ENCODE measurements at regions not wholly inside any gene's neighbourhood (a gene's known extent, or its start where the extent isn't known, plus 50 kb on each side); places are given as distances from the start of the nearest gene placed in this dataset.
"Not testable (repeated sequence)": the region's sequence is repeated elsewhere in the genome, so short reads cannot be mapped to it uniquely, and the experiment has no call there.

DNA sequence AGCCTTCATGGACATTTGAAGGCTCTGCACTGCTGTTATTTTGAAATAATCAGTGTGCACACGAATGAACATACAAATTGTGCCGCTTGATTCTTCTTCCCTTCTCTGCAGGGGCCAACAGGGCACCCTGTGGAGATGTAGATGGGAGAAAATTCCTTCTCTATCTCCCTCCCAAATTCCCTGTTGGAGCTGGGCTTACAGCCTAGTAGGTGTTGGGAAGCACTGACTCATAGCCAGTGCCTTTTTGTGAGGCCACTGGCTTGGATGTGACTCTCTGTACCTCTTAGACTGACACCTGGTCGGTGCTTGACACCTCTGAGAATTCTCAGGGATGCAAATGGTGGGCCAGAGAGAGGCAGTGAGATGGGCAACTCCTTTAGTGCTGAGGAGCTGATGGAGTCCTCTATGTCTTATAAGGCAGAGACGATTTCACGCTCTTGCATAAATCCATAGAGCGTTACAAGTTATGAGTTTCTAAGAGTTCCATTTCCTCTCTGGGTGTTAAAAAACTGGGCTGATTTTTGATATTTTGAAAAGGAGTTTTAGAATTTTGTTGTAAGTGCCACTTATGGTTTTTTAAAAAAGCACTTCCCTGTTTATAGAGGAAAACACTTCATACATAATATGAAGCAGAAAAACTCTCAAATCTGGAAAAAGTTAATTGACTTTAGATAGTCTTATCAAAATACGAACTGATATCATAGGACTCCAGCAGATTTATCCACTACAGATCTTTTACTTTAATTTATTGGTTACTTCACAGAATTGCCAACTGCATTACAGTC is 89.8 kb upstream of the MAP3K7 start:
- no peak for DNase-seq (ENCODE audit: low spot score)
- TF ChIP-seq, protein P1, sequence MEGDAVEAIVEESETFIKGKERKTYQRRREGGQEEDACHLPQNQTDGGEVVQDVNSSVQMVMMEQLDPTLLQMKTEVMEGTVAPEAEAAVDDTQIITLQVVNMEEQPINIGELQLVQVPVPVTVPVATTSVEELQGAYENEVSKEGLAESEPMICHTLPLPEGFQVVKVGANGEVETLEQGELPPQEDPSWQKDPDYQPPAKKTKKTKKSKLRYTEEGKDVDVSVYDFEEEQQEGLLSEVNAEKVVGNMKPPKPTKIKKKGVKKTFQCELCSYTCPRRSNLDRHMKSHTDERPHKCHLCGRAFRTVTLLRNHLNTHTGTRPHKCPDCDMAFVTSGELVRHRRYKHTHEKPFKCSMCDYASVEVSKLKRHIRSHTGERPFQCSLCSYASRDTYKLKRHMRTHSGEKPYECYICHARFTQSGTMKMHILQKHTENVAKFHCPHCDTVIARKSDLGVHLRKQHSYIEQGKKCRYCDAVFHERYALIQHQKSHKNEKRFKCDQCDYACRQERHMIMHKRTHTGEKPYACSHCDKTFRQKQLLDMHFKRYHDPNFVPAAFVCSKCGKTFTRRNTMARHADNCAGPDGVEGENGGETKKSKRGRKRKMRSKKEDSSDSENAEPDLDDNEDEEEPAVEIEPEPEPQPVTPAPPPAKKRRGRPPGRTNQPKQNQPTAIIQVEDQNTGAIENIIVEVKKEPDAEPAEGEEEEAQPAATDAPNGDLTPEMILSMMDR (IDR thresholded peaks at IDR 0.05; ENCODE audit: extremely low read depth, missing control alignments) = no peak

DNA sequence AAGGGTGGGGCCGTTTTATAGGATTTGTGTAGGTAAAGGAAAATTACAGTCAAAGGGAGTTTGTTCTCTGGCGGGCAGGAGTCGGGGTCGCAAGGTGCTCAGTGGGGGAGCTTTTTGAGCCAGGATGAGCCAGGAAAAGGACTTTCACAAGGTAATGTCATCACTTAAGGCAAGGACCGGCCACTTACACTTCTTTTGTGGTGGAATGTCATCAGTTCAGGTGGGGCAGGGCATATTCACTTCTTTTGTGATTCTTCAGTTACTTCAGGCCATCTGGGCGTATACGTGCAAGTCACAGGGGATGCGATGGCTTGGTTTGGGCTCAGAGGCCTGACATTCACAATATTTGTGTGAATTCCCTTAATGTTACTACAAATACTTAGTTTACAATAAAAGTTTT is 88.2 kb upstream of the MAP3K7 start:
- DNase-seq (ENCODE audit: low spot score) = not testable (repeated sequence)

DNA sequence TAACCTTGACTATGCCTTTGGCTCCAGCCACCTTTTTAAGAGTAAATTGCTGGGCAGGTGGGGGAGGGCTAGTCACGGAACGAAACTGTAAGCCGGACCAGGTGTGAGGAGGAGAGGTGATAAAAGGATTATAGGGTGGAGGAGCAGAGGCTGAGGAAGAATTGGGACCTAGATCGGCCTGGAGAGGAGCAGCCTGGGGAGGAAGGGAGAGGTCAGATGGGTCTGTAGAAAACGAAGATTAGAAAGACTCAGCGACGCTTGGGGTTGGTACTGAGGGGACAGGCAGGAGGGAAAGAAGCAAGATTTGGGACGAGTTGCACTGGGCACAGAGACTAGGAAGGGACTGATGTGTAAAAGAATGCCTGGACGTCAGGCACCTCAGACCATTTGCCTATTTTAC is 87.2 kb upstream of the MAP3K7 start:
- not testable (repeated sequence) for DNase-seq (ENCODE audit: low spot score)

DNA sequence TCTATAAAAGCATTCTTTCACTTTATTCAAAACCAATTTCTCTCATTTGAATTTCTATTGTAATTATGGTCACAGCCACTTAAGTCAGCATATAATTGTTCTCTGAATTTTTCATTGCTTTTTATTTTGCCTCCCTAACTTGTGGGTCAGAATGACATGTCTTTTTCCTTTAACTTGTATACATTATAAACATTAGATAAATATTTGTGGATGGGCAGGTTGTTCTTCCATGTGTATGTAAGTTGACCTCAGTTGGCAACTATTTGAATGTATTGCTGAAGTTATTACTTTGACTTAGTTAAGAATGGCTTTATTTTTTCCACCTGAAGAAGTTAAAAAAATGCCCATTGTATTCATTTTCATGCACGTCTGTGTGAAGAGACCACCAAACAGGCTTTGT is 83.0 kb upstream of the MAP3K7 start:
- TF ChIP-seq, protein P1 (IDR thresholded peaks at IDR 0.05; ENCODE audit: extremely low read depth, missing control alignments) = no peak
- DNase-seq (ENCODE audit: low spot score) = no peak

DNA sequence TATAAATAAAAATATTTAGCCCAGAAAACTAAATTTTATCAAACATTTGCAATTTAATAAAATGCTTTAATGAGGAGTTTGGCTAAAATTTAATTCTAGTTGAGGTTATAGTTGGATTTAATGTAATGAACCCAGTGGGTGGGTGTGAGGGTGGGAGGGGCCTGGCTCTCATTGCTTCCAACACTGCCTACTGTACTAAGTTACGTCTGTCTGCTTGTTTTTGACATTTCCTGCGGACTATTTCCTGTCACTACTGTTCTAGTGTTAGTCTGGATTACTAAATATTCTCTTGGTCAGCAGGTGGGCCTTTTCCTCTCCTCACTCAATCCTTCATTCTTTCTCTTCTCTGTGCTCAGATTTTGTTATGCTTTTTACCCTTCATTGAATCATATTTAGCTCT is 82.5 kb upstream of the MAP3K7 start:
- DNase-seq (ENCODE audit: low spot score) = no peak
- TF ChIP-seq, protein P1 (IDR thresholded peaks at IDR 0.05; ENCODE audit: extremely low read depth, missing control alignments) = no peak

DNA sequence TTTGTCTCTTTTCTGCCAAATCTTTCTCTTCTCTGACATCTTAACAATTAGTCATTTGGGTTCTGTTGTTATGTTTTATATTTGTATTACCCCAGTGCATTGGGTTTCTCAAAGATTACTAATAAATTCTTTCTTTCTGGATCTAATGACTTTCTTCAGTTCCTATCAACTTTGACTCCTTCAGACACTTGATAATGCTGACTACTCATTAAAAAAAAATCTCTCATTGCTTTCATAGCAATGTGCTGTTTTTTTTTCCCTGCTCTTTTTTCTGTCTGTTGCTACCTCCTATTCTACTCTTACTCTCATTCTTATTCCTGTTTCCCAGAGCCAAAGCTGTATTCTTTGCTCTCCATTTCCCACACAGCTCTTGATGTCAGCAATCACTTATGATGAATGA is 81.3 kb upstream of the MAP3K7 start:
- TF ChIP-seq, protein P1 (IDR thresholded peaks at IDR 0.05; ENCODE audit: extremely low read depth, missing control alignments) = no peak
- no peak for DNase-seq (ENCODE audit: low spot score)

DNA sequence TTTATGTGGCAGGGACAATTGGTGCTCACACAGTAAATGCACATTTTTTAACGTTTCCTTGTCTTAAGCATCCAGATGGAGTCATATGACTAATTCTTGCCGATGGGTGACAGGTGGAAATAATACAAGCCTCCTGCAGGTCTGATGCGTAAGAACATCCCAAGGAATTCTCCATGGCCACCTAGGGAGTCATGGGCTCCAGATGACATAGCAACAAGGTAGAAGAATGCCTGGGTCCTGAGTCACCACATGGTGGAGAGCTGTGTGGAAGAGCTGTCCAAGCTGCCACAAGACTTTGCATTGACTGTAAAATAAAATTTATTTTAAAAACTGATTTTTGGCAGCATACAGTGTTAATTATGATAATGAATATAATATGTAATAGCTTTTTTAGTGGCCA is 77.0 kb upstream of the MAP3K7 start:
- TF ChIP-seq, protein P1 (IDR thresholded peaks at IDR 0.05; ENCODE audit: extremely low read depth, missing control alignments) = no peak
- DNase-seq (ENCODE audit: low spot score) = no peak

DNA sequence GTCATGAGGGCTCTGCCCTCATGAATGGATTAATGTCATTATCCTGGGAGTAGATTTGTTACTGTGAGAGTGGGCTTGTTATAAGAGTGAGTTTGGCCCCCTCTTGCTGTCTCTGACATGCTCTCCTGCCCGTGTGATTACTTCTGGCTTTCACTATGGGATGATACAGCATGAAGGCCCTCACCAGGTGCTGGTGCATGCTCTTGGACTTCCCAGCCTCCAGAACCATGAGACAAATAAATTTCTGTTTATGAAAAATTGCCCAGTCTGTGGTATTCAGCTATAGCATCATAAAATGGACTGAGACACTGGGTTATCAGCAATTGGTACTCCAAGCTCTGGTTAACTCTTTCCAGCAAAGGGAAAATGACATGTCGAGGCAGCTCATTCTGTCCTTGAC is 76.2 kb upstream of the MAP3K7 start:
- no peak for DNase-seq (ENCODE audit: low spot score)
- TF ChIP-seq, protein P1 (IDR thresholded peaks at IDR 0.05; ENCODE audit: extremely low read depth, missing control alignments) = no peak

Measured in GM20000 (cell line).